GM19438 (cell line): ENCODE measurements at regions not wholly inside any gene's neighbourhood (a gene's known extent, or its start where the extent isn't known, plus 50 kb on each side); places are given as distances from the start of the nearest gene placed in this dataset.

Source experiments
- ATAC-seq: cut with Tn5 transposase; IDR thresholded peaks from one replicate; pipeline ENCODE4 v1.9.1; 2021; ENCODE audit warnings: low read depth; ENCODE audit not compliant: unreplicated experiment

- no peak for ATAC-seq
These were observed 347.2 kb downstream of the NPHP4 start for GRCh38 chr1:5645135-5645399.

DNA sequence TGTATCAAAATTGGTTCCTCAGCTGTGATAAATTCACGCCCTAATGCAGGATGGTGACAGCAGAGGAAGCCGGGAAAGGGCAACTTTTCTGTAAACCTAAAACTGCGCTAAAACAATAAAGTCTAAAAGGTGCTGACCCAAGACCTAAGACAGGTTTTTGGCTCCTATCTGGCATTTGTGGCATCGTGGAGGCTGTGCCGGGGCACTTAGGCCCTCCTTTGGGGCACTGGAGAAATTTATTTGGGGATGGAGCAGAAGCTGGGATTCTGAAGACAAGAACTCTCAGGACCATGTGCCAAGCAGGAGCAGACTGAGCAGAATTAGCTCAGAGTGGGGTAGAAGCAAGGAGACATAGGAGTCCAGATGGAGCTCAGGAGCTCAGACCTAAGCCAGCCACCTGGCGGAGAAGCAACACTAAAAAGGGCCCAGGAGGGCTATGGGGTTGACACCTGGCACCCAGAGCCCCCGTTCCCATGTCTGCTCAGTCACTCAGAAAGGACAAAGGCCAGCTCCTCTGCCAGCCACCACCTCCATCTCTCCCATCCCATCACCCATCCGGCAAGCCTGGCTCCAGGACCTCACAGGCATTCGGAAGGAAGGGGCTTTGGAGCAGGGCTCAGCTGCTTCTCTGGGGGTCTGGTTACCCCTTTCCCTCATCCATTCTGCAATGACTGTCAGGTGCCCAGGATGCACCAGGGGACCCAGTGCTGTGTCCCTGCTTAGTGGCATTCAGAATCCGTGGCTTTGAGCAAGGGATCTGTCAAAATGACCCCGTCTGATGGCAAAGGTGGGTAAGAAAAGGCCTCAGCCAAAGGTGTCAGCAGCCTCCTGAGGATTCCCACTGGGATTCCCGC is 347.7 kb downstream of the NPHP4 start:
- no peak for ATAC-seq

- ATAC-seq: no peak
These were observed 348.7 kb downstream of the NPHP4 start for GRCh38 chr1:5643360-5644107.

DNA sequence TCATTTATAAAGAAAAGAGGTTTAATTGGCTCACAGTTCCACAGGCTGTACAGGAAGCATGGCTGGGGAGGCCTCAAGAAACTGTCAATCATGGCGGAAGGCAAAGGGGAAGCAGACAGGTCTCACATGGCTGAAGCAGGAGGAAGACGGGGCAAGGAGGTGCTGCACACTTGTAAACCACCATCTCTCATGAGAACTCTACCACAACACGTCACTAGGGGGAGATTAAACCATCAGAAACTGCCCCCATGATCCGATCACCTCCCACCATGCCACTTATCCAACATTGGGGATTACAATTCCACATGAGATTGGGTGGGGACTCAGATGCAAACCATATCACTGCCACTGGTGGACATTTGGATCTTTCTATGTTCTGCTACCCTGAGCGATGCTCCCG is 351.4 kb downstream of the NPHP4 start:
- no peak for ATAC-seq

DNA sequence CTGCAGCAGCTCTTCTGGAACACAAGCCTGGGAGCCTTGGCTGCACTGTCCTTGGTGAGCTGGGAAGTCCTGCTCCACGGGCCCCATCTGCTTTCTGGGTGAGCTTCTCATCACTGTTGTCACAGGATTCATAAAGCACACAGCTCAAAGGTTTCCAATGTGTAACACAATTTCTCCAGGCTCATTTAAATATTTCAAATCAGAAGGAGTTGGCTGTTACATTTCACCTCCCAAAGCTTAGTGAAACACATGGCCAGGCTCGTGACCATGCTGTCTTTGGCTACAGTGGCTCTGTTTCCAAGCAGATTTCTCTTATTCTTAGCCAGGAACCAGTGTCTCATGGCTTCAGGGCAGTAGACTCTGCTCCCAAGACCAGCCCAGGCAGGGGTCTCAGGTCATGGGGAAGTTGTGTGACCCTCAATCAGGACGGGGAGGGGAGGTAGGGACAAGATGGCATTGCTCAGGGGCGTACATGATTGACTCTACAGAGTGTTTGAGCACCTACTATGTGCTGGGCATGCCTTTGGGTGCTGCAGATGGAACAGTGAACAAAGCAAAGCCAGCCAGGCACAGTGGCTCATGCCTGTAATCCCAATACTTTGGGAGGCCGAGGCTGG is 353.0 kb downstream of the NPHP4 start:
- no peak for ATAC-seq

GRCh38 chr1:5638582-5638981 is 353.6 kb downstream of the NPHP4 start:
- ATAC-seq: no peak

DNA sequence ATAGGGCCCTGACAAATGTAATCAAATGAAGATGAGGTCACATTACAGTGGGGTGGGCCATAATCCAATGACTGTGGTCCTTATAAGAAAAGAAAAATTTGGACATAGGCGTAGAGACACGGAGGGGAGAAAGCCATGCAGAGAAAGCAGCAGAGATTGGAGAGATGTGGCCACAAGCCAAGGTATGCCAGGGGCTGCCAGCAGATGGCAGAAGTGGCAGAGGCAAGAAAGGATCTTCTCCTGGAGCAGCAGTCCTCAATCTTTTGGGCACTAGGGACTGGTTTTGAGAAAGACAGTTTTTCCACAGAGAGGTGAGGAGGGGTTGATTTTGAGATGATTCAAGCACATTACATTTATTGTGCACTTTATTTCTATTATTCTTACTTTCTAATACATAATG is 355.1 kb downstream of the NPHP4 start:
- ATAC-seq: no peak

DNA sequence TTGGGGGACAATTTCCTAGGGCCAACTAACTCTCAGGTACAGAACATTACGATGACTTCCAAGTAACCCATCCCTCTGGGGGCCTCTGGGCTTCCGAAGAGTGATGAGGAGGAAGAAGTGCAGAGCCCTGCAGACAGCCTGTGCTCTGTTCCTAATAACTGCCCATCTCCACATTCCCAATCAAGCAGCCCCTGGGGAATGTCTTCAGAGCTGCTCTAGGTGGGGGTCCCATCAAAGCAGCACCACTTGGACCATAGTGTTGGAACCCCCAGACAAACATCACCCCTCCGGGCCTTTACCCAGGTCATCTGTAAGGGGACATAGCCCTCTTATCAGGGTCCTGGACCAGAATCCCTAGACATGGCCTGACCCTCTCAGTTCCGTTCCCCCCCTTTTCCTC is 357.3 kb downstream of the NPHP4 start:
- ATAC-seq: no peak

DNA sequence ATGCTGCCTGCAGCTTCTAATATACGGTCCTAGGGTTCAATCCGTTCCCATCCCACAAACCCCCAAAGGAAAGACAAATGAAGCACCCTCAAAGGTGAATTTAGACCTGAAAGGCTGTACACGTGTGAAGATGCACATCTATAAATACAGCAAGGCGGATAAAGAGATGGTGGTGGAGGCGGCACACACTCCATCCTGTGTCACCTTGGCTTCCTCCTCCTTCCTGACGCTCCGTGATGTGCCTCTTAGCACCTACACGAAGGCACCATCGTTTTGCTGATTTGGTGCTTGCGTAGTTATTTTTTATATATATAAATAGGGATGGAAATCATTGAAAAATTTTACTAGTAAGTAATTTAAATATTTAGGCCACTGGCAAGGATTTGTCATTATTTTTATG is 359.4 kb downstream of the NPHP4 start:
- no peak for ATAC-seq

DNA sequence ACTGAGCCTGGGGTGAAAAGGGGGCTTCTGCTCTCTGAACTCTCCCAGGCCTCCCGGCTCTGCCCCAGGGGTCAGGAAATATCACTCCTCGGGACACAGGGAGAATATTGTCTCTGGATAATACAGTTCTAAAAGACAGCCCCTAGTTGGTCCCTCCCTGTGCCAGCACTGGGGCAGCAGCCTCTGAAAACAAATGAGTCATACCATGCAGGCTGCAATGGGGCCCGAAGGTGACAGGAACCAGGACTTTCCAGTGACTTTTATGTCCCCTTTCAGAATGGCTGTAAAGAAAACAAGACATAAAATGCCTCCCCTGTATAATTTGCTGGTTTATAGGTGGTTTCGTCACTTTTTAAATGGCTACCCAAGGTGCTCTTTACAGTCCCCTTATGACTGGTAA is 360.0 kb downstream of the NPHP4 start:
- ATAC-seq: no peak

DNA sequence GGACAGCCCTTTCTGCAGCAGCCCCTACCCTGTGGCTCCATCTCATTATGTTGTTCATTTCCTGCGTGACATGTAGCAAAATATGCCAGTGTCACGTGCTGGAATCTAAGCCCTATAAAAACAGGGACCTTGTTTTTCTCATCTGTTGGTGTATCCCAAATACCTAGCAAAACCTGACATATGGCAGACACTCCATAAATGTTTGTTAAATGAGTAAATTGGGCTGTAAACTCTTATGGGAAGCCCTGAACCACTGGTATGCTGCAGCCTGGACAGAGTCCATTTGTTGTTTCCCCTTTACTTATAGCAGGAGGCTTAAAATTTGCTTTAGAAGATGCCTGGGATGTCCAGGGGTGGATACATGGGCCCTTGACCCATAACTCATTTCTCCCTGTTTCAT is 363.8 kb downstream of the NPHP4 start:
- no peak for ATAC-seq

DNA sequence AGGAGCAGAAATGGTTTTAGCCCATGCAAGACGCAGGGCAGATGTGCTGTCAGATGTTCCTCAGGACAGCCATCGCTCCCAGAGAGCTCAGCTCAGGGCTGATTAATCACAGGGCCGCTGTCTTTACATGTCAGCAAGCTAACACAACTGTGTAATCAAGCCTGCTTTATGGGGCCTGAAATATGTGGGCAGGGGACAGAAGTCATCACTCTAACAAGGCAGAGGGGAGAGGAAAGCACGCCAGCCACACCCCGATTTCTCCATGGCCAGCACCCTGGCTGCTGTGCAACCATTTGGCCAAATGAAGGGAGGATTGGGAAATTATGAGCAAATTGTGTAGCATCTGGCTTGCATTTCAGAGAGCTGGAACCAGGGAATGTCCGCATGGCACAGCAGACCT is 368.8 kb downstream of the NPHP4 start:
- ATAC-seq: no peak

DNA sequence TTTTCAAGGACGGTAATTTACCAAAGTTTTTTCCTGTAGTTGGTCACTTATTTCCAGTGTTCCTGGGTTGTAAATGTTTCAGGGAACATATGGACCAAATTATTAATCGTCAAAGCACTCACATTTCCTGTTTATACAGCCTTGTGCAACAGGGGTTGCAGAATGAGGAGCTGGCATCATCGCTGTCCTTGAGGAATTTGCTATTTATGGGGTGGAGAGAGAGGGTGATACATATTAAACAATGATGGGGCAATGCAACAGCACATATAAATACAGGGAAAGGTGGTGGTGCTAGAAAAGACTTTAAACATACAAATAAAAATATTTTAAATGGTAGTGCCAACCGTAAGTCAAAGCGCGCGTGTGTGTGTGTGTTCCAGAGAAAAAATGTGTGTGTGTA is 369.8 kb downstream of the NPHP4 start:
- ATAC-seq: no peak

DNA sequence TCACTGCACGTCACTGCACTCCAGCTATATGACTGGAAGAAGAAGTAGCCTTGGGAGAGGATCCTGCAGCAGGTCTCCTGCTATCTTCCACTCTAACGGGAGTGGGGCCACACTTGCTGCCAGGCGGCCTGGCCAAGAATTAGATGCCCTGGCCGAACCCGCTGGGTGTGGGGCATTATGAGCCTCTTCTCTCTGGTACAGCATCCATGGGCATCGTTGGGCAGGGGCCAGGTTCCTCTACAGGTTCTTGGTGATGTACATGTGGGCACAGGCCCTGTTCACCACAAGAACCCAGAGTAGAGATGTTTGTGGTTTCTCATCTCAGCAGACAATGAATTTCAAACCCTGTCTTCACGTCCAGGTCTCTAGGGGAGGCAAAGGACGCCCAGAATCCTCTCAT is 370.5 kb downstream of the NPHP4 start:
- no peak for ATAC-seq

DNA sequence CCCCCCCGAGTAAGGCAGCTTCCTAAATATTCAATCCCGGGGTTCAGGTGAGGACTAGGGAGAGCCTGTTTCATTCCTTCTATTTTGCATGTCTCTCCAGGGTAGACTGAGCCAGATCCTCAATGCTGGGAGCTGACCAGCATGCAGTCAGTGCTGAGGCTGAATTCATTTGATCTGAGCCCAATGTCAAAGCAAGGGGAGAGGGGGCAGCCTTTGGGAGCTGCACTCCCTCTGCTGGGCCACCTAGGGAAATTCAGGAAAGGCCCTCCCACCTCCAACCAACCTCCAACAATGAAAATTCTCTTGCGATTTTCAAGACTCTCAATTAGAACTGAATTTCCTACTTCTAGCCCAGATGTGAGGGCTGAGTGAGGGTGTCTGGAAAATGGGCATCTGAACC is 371.2 kb downstream of the NPHP4 start:
- ATAC-seq: no peak

DNA sequence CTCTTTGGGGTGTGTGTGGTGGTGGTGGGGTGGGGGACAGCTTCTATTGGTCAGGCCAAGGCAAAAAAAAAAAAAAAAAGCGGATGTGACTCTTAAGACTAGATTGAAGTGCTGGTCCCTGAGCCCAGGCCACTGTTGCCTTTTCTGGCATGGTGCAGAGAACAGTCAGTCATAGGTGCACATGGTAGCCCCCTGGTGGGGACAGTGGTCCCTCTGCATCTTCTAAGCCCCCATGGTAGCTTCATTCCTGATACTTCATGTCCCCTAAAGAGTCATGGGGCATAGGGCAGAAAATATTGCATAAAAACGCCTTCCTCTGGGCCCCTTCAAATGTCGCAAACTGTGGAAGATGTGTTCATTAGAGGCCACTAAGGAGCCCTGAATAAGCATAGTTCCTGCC is 371.8 kb downstream of the NPHP4 start:
- ATAC-seq: no peak

- no peak for ATAC-seq
These were observed 372.8 kb downstream of the NPHP4 start for GRCh38 chr1:5619469-5619868.

GRCh38 chr1:5617546-5617945 is 374.7 kb downstream of the NPHP4 start:
- no peak for ATAC-seq

GRCh38 chr1:5617179-5617520 is 375.1 kb downstream of the NPHP4 start:
- no peak for ATAC-seq

- no peak for ATAC-seq
These were observed 375.7 kb downstream of the NPHP4 start for GRCh38 chr1:5616366-5617178.

- no peak for ATAC-seq
These were observed 377.1 kb downstream of the NPHP4 start for GRCh38 chr1:5615076-5615475.
